ENCODE measurements at regions not wholly inside any gene's neighbourhood (a gene's known extent, or its start where the extent isn't known, plus 50 kb on each side); places are given as distances from the start of the nearest gene placed in this dataset.

GRCh38 chr12:89087876-89088275 lies 264.4 kb downstream of the DUSP6 start:
- no peak for DNase-seq

GRCh38 chr12:89087149-89087825 lies 265.0 kb downstream of the DUSP6 start:
- DNase-seq: no peak

GRCh38 chr12:89085421-89085820 lies 266.9 kb downstream of the DUSP6 start:
- DNase-seq: no peak

GRCh38 chr12:89084751-89085150 lies 267.6 kb downstream of the DUSP6 start:
- DNase-seq: no peak

- no peak for DNase-seq
Measured at GRCh38 chr12:89083491-89083890, 268.8 kb downstream of the DUSP6 start.

- DNase-seq: no peak
Measured at GRCh38 chr12:89082370-89082753, 269.9 kb downstream of the DUSP6 start.

- DNase-seq: no peak
Measured at GRCh38 chr12:89081719-89082369, 270.5 kb downstream of the DUSP6 start.

- no peak for DNase-seq
Measured at GRCh38 chr12:89080793-89081465, 271.4 kb downstream of the DUSP6 start.

GRCh38 chr12:89075880-89076540 lies 276.3 kb downstream of the DUSP6 start:
- DNase-seq: no peak

- no peak for DNase-seq
Measured at GRCh38 chr12:89073659-89074058, 278.6 kb downstream of the DUSP6 start.

GRCh38 chr12:89073027-89073398 lies 279.3 kb downstream of the DUSP6 start:
- no peak for DNase-seq

- no peak for DNase-seq
Measured at GRCh38 chr12:89072294-89073026, 279.8 kb downstream of the DUSP6 start.

GRCh38 chr12:89070603-89071002 lies 281.7 kb downstream of the DUSP6 start:
- DNase-seq: no peak

- DNase-seq: no peak
Measured at GRCh38 chr12:89069431-89069830, 282.9 kb downstream of the DUSP6 start.

GRCh38 chr12:89067421-89068187 lies 284.7 kb downstream of the DUSP6 start:
- DNase-seq: no peak

GRCh38 chr12:89064780-89065179 lies 287.5 kb downstream of the DUSP6 start:
- no peak for DNase-seq

GRCh38 chr12:89064151-89064550 lies 288.1 kb downstream of the DUSP6 start:
- no peak for DNase-seq

GRCh38 chr12:89062996-89063395 lies 289.3 kb downstream of the DUSP6 start:
- DNase-seq: no peak

GRCh38 chr12:89059721-89060541 lies 292.4 kb downstream of the DUSP6 start:
- DNase-seq: no peak

GRCh38 chr12:89059056-89059455 lies 293.2 kb downstream of the DUSP6 start:
- no peak for DNase-seq

GRCh38 chr12:89058402-89058801 lies 293.9 kb downstream of the DUSP6 start:
- no peak for DNase-seq

All from NCI-H187 treated with DMSO at 0.1 percent for 48 hours (cell line).